ENCODE measurements at regions not wholly inside any gene's neighbourhood (a gene's known extent, or its start where the extent isn't known, plus 50 kb on each side); places are given as distances from the start of the nearest gene placed in this dataset.

DNA sequence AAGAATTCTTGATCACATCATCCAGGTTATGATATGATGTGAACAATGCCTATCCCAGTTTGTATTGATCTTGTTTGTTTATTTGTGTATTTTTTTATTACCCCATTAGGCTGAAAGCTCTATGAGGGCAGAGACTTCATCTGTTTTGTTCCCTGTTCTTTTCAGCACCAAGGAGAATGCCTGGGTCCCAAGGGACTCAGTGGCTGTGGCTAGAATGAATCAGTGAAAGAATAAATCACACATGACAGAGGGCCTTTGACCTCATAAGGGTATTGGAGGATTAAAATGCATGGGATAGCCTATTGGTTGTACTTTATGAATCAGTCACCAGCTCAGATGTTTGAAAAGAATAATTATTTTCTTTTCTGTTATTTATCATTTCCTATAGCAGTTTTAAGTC lies 292.2 kb downstream of the GAS1 start:
- Histone ChIP-seq H3K4me1 (ENCODE audit: insufficient read depth, low read length, poor library complexity, severe bottlenecking) (peaks cover 14% of the 10 kb centered on the region), H3K36me3 (ENCODE audit: insufficient read depth, low read length) (no peaks in the 10 kb centered on the region), H3K27me3 (ENCODE audit: insufficient read depth, low read length, poor library complexity, severe bottlenecking) (no peaks in the 10 kb centered on the region), H4K20me1 (ENCODE audit: insufficient read depth, low read length, poor library complexity, severe bottlenecking) (no peaks in the 10 kb centered on the region), H3K79me2 (ENCODE audit: insufficient read depth, low read length) (no peaks in the 10 kb centered on the region), H3F3A (ENCODE audit: low read depth) (no peaks in the 10 kb centered on the region), H3K4me2 (ENCODE audit: low read depth, low read length, poor library complexity, severe bottlenecking) (no peak overlapping the region), H3K4me3 (ENCODE audit: low read length, poor library complexity, severe bottlenecking) (no peak overlapping the region), H3K9me3 (ENCODE audit: insufficient read depth, low read depth, low read length) (no peaks in the 10 kb centered on the region), H3K9ac (ENCODE audit: low read depth, low read length, poor library complexity, severe bottlenecking) (no peak overlapping the region), H3K9me2 (replicated peaks; ENCODE audit: low read depth, low read length) (no peaks in the 10 kb centered on the region), H2AFZ (ENCODE audit: low read length) (no peak overlapping the region)
- TF ChIP-seq EZH2phosphoT487 (IDR thresholded peaks at IDR 0.05; ENCODE audit: borderline replicate concordance), result no peak
- TF ChIP-seq, protein P1, sequence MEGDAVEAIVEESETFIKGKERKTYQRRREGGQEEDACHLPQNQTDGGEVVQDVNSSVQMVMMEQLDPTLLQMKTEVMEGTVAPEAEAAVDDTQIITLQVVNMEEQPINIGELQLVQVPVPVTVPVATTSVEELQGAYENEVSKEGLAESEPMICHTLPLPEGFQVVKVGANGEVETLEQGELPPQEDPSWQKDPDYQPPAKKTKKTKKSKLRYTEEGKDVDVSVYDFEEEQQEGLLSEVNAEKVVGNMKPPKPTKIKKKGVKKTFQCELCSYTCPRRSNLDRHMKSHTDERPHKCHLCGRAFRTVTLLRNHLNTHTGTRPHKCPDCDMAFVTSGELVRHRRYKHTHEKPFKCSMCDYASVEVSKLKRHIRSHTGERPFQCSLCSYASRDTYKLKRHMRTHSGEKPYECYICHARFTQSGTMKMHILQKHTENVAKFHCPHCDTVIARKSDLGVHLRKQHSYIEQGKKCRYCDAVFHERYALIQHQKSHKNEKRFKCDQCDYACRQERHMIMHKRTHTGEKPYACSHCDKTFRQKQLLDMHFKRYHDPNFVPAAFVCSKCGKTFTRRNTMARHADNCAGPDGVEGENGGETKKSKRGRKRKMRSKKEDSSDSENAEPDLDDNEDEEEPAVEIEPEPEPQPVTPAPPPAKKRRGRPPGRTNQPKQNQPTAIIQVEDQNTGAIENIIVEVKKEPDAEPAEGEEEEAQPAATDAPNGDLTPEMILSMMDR (conservative IDR thresholded peaks at IDR 0.05; ENCODE audit: low read length), result no peak

DNA sequence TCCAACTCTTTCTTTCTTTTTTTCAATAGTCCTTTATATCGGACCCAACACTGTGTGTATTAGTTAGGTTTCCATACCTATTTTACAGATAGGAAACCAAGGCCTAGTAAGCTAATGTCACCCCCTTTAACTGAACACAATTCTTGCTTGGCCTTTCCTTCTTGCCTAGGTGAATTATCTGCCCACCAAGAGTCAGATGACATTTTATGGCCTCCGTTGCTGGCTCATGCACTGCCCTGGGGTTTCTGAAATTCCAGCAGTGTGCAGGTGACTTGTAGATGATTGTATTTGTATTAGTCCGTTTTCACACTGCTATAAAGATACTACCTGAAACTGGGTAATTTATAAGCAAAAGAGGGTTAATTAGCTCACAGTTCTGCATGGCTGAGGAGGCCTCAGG lies 293.8 kb downstream of the GAS1 start:
- H3K4me1 ChIP-seq (ENCODE audit: insufficient read depth, low read length, poor library complexity, severe bottlenecking), result no peaks in the 10 kb centered on the region
- H3F3A ChIP-seq (ENCODE audit: low read depth), result no peaks in the 10 kb centered on the region
- no peaks in the 10 kb centered on the region for H3K27me3 ChIP-seq (ENCODE audit: insufficient read depth, low read length, poor library complexity, severe bottlenecking)
- no peaks in the 10 kb centered on the region for H3K9me2 ChIP-seq (replicated peaks; ENCODE audit: low read depth, low read length)
- no peak overlapping the region for H3K4me3 ChIP-seq (ENCODE audit: low read length, poor library complexity, severe bottlenecking)
- H3K36me3 ChIP-seq (ENCODE audit: insufficient read depth, low read length), result no peaks in the 10 kb centered on the region
- H4K20me1 ChIP-seq (ENCODE audit: insufficient read depth, low read length, poor library complexity, severe bottlenecking), result no peaks in the 10 kb centered on the region
- no peak overlapping the region for H2AFZ ChIP-seq (ENCODE audit: low read length)
- TF ChIP-seq, protein P1 (conservative IDR thresholded peaks at IDR 0.05; ENCODE audit: low read length), result no peak
- no peak for TF ChIP-seq EZH2phosphoT487 (IDR thresholded peaks at IDR 0.05; ENCODE audit: borderline replicate concordance)
- H3K9me3 ChIP-seq (ENCODE audit: insufficient read depth, low read depth, low read length), result no peaks in the 10 kb centered on the region
- no peaks in the 10 kb centered on the region for H3K79me2 ChIP-seq (ENCODE audit: insufficient read depth, low read length)
- no peak overlapping the region for H3K4me2 ChIP-seq (ENCODE audit: low read depth, low read length, poor library complexity, severe bottlenecking)
- no peak overlapping the region for H3K9ac ChIP-seq (ENCODE audit: low read depth, low read length, poor library complexity, severe bottlenecking)

DNA sequence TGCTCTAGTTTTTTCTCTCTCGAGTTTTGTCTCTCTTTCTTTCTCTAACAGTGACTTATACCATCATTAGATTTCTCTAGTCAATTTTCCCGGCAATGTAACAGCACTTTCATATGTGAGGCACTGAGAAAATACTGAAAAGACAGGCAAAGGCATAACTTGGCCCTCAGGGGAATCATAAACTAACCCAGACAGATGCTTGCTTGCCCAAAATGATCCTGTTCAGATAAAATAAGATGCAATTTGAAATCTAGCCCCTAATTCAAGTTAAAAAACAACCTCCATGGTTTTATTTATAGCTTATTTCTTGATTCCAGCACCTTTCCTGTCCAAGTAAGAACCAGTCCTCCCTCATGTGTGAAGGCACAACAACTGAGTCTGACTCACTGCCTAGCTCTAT lies 294.6 kb downstream of the GAS1 start:
- H3K36me3 ChIP-seq (ENCODE audit: insufficient read depth, low read length), result no peaks in the 10 kb centered on the region
- TF ChIP-seq, protein P1 (conservative IDR thresholded peaks at IDR 0.05; ENCODE audit: low read length), result no peak
- TF ChIP-seq EZH2phosphoT487 (IDR thresholded peaks at IDR 0.05; ENCODE audit: borderline replicate concordance), result no peak
- H4K20me1 ChIP-seq (ENCODE audit: insufficient read depth, low read length, poor library complexity, severe bottlenecking), result no peaks in the 10 kb centered on the region
- H3K9me3 ChIP-seq (ENCODE audit: insufficient read depth, low read depth, low read length), result no peaks in the 10 kb centered on the region
- H2AFZ ChIP-seq (ENCODE audit: low read length), result no peak overlapping the region
- no peak overlapping the region for H3K9ac ChIP-seq (ENCODE audit: low read depth, low read length, poor library complexity, severe bottlenecking)
- no peaks in the 10 kb centered on the region for H3K4me1 ChIP-seq (ENCODE audit: insufficient read depth, low read length, poor library complexity, severe bottlenecking)
- H3K27me3 ChIP-seq (ENCODE audit: insufficient read depth, low read length, poor library complexity, severe bottlenecking), result no peaks in the 10 kb centered on the region
- no peak overlapping the region for H3K4me3 ChIP-seq (ENCODE audit: low read length, poor library complexity, severe bottlenecking)
- no peak overlapping the region for H3K4me2 ChIP-seq (ENCODE audit: low read depth, low read length, poor library complexity, severe bottlenecking)
- H3K9me2 ChIP-seq (replicated peaks; ENCODE audit: low read depth, low read length), result no peaks in the 10 kb centered on the region
- no peaks in the 10 kb centered on the region for H3F3A ChIP-seq (ENCODE audit: low read depth)
- H3K79me2 ChIP-seq (ENCODE audit: insufficient read depth, low read length), result no peaks in the 10 kb centered on the region

Measured in Loucy (cell line).